SU-DHL-6 (cell line): ENCODE measurements at regions not wholly inside any gene's neighbourhood (a gene's known extent, or its start where the extent isn't known, plus 50 kb on each side); places are given as distances from the start of the nearest gene placed in this dataset.
"Not testable (repeated sequence)": the region's sequence is repeated elsewhere in the genome, so short reads cannot be mapped to it uniquely, and the experiment has no call there.

ENCODE experiments used
- H2AFZ ChIP-seq: fragments of 200-600 bp; sonication (generic); 2 replicates; pipeline ENCODE4 v1.6.1; 2014; ENCODE audit warnings: low read depth, mild to moderate bottlenecking, moderate library complexity, mixed read lengths, antibody characterized with exemption, low read length; ENCODE audit not compliant: severe bottlenecking
- H3F3A ChIP-seq: fragments of 200-600 bp; shearing (Covaris generic); 2 replicates; pipeline ENCODE4 v1.6.0; 2016; ENCODE audit warnings: antibody characterized with exemption, mild to moderate bottlenecking; ENCODE audit not compliant: insufficient read depth
- H3K27ac ChIP-seq: fragments of 200-600 bp; sonication (generic); 2 replicates; pipeline ENCODE4 v1.5.1; 2016; ENCODE audit warnings: low read depth, mild to moderate bottlenecking, low read length, moderate library complexity, mixed read lengths
- H3K27me3 ChIP-seq: fragments of 200-600 bp; sonication (generic), shearing (Covaris generic); 2 replicates; pipeline ENCODE4 v1.6.0; 2014; ENCODE audit warnings: mild to moderate bottlenecking, low read length
- H3K36me3 ChIP-seq: fragments of 200-600 bp; sonication (generic); 2 replicates; pipeline ENCODE4 v1.6.1; 2014; ENCODE audit warnings: mild to moderate bottlenecking, low read length, mixed read lengths
- H3K4me2 ChIP-seq: fragments of 300-600, 200-600 bp; shearing (Covaris generic), sonication (generic); 2 replicates; pipeline ENCODE4 v1.6.0; 2014; ENCODE audit warnings: low read length, low read depth, mild to moderate bottlenecking; ENCODE audit not compliant: poor library complexity, severe bottlenecking
- H3K4me3 ChIP-seq: fragments of 200-600 bp; sonication (generic); 2 replicates; pipeline ENCODE4 v1.5.1; 2014; ENCODE audit warnings: antibody characterized with exemption, low read length, mild to moderate bottlenecking, mixed read lengths; ENCODE audit not compliant: insufficient read depth, poor library complexity, severe bottlenecking
- H3K79me2 ChIP-seq: fragments of 200-600 bp; sonication (generic); 2 replicates; pipeline ENCODE4 v1.6.1; 2014; ENCODE audit warnings: mild to moderate bottlenecking, low read length, moderate library complexity; ENCODE audit not compliant: insufficient read depth
- H3K9ac ChIP-seq: fragments of 200-600 bp; sonication (generic); 2 replicates; pipeline ENCODE4 v1.7.0; 2014; ENCODE audit warnings: mild to moderate bottlenecking, low read length
- H3K9me2 ChIP-seq: fragments of 200-600 bp; sonication (generic); replicated peaks from 2 replicates; pipeline ENCODE4 v1.6.1; 2014; ENCODE audit warnings: low read length; ENCODE audit not compliant: insufficient read depth
- H3K9me3 ChIP-seq: fragments of 200-600 bp; sonication (generic); 2 replicates; pipeline ENCODE4 v1.6.1; 2014; ENCODE audit warnings: low read length, mixed read lengths; ENCODE audit not compliant: insufficient read depth
- H4K20me1 ChIP-seq: fragments of 200-600 bp; sonication (generic); 2 replicates; pipeline ENCODE4 v1.6.1; 2014; ENCODE audit warnings: low read depth, mild to moderate bottlenecking, antibody characterized with exemption, low read length, moderate library complexity, mixed read lengths
- EZH2phosphoT487 ChIP-seq: fragments of 200-600 bp; sonication (generic), shearing (Covaris generic); conservative IDR thresholded peaks from 2 replicates; pipeline ENCODE4 v1.6.1; 2018; ENCODE audit warnings: mild to moderate bottlenecking, antibody characterized with exemption, low read length, moderate library complexity, mixed read lengths
- TF ChIP-seq, protein P1 (sequence below): fragments of 200-600 bp; sonication (generic); IDR thresholded peaks from one replicate; pipeline ENCODE4 v1.5.1; 2017; ENCODE audit warnings: antibody characterized with exemption, mild to moderate bottlenecking, low read length, moderate library complexity; ENCODE audit not compliant: insufficient read depth, poor library complexity, severe bottlenecking

GRCh38 chr11:37259734-37260133 is 661.7 kb upstream of the RAG2 start:
- Histone ChIP-seq H3K36me3 (no peaks in the 10 kb centered on the region), H4K20me1 (no peaks in the 10 kb centered on the region), H3K27me3 (no peaks in the 10 kb centered on the region), H3K27ac (no peak overlapping the region), H3K9me3 (no peaks in the 10 kb centered on the region), H3K4me2 (no peak overlapping the region), H3K9ac (no peak overlapping the region), H3F3A (no peaks in the 10 kb centered on the region), H3K79me2 (no peaks in the 10 kb centered on the region), H2AFZ (no peak overlapping the region), H3K4me3 (no peak overlapping the region), H3K9me2 (no peaks in the 10 kb centered on the region)
- TF ChIP-seq EZH2phosphoT487 = no peak
- TF ChIP-seq, protein P1, sequence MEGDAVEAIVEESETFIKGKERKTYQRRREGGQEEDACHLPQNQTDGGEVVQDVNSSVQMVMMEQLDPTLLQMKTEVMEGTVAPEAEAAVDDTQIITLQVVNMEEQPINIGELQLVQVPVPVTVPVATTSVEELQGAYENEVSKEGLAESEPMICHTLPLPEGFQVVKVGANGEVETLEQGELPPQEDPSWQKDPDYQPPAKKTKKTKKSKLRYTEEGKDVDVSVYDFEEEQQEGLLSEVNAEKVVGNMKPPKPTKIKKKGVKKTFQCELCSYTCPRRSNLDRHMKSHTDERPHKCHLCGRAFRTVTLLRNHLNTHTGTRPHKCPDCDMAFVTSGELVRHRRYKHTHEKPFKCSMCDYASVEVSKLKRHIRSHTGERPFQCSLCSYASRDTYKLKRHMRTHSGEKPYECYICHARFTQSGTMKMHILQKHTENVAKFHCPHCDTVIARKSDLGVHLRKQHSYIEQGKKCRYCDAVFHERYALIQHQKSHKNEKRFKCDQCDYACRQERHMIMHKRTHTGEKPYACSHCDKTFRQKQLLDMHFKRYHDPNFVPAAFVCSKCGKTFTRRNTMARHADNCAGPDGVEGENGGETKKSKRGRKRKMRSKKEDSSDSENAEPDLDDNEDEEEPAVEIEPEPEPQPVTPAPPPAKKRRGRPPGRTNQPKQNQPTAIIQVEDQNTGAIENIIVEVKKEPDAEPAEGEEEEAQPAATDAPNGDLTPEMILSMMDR = no peak

GRCh38 chr11:37248145-37248544 is 650.1 kb upstream of the RAG2 start:
- Histone ChIP-seq H3K79me2 (no peaks in the 10 kb centered on the region), H4K20me1 (no peaks in the 10 kb centered on the region), H2AFZ (no peak overlapping the region), H3K9ac (no peak overlapping the region), H3K36me3 (no peaks in the 10 kb centered on the region), H3K27me3 (no peaks in the 10 kb centered on the region), H3K9me2 (no peaks in the 10 kb centered on the region), H3K27ac (no peak overlapping the region), H3K4me2 (no peak overlapping the region), H3K4me3 (no peak overlapping the region), H3F3A (no peaks in the 10 kb centered on the region), H3K9me3 (0 out of 2 replicates have a peak, but pooled peaks cover 6% of the 10 kb centered on the region)
- TF ChIP-seq, protein P1 = no peak
- no peak for TF ChIP-seq EZH2phosphoT487

DNA sequence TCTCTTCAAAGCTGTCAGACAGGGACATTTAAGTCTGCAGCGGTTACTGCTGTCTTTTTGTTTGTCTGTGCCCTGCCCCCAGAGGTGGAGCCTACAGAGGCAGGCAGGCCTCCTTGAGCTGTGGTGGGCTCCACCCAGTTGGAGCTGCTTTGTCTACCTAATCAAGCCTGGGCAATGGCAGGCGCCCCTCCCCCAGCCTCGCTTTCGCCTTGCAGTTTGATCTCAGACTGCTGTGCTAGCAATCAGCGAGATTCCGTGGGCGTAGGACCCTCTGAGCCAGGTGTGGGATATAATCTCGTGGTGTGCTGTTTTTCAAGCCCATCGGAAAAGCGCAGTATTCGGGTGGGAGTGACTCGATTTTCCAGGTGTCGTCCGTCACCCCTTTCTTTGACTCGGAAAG is 648.1 kb upstream of the RAG2 start:
- H3F3A ChIP-seq, H3K27ac ChIP-seq, H3K4me2 ChIP-seq, H2AFZ ChIP-seq, H3K9me3 ChIP-seq, H3K27me3 ChIP-seq, H3K79me2 ChIP-seq, H3K9ac ChIP-seq, H3K4me3 ChIP-seq, H3K9me2 ChIP-seq, H4K20me1 ChIP-seq, H3K36me3 ChIP-seq: not testable (repeated sequence)

DNA sequence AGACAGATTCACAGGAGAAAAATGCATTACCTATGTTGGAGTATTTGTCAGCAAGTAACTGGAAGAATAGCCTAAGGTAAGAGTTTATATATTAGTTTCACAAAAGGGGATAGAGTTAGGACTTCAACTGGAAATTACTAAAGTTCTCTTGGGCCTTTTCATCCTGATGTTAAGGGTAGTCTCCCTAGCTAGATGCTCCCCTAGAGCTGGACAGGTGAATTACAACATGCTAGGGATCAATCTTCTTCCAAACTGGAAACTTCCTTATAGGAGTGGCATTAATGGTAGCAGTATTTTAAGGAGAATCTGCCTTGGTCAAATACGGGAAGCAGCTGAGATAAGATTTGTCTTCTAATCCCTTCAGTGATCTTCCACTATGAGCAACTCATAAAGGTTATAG is 632.8 kb upstream of the RAG2 start:
- Histone ChIP-seq H3K4me3 (no peak overlapping the region), H3K9me3 (no peaks in the 10 kb centered on the region; the same call in 1 of the 2 replicates), H3K9ac (no peak overlapping the region), H3K4me2 (no peak overlapping the region), H3K36me3 (no peaks in the 10 kb centered on the region), H3K9me2 (no peaks in the 10 kb centered on the region), H3K27ac (no peak overlapping the region), H4K20me1 (no peaks in the 10 kb centered on the region), H3F3A (no peaks in the 10 kb centered on the region), H3K27me3 (no peaks in the 10 kb centered on the region), H2AFZ (no peak overlapping the region), H3K79me2 (no peaks in the 10 kb centered on the region)
- no peak for TF ChIP-seq EZH2phosphoT487
- TF ChIP-seq, protein P1 = no peak
